Activated CD8-positive, alpha-beta memory T cell treated with anti-CD3 and anti-CD28 coated beads, Interleukin-2, amount 50 U/mL, for 48 hours (primary cell): ENCODE measurements at regions not wholly inside any gene's neighbourhood (a gene's known extent, or its start where the extent isn't known, plus 50 kb on each side); places are given as distances from the start of the nearest gene placed in this dataset.

Experiments
- DNase-seq: peaks from one replicate; pipeline ENCODE4 v3.0.0-alpha.2; 2020

DNA sequence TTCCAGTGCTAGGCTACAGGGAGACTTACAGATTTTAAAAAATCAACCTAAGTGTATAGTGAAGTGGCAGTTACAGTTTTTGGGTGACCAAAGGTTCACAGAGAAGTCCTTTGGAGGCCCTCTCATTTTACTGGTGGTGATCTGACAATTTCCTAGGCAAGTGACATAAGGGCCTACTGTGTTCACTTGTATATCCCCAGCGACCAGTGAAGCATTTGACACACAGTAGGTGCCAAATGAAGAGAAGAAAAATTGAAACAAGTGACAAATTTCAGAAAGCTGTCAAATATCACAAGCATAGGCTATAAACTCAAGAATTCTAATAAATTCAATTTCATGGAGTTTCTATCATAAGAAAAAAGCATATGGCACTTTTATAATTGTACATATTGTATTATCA, 89.5 kb downstream of the RPL22L1 start:
- no peak for DNase-seq

GRCh38 chr3:170778240-170779217, 91.5 kb downstream of the RPL22L1 start:
- DNase-seq = no peak

DNA sequence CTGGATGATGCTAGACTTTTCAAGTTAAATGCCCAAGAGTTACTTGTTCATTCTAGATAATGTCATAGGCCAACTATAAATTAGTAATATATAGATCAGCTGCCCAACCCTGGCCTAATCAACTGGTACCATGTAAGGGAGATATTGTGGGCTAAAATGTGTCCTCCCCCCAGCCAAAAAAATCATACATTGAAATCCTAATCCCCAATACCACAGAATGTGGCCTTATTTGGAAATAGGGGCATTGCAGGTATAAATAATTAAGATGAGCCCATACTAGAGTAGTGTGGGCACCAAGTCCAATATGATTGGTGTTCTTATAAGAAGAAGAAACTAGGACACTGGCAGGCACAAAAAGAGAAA, 92.5 kb downstream of the RPL22L1 start:
- DNase-seq = no peak

DNA sequence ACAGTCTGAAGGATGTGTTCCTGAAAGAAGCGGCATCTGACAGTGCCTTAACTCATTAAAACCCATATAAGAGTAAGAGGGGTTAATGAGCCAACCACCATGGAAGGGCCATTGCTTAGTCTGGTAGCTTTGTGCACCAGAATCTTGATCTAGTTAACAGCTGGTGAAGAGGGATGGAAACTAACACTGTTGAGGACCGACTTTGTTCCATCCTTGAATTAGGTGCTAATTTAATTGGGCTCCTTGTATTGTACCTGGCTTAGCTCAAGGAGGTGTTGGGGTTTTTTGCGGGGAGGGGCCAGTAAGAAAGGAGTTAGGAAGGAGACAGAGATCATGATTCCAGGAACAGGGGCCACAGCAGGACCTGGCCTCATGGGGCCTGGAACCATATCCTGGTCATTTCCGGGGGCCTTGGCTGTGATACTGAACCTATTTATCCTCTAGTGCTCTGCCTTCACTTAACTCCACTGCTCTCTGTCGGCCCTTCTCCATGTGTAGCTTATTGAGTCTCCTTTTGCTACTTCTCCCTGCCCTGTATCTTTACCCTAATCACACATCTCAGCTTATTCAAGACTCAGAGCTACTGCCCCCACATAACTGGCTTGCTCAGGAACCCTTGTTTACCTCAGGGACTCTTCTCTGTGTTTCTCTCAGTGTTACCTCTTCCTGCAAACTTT, 93.0 kb downstream of the RPL22L1 start:
- no peak for DNase-seq

GRCh38 chr3:170773682-170774425, 96.1 kb downstream of the RPL22L1 start:
- no peak for DNase-seq

DNA sequence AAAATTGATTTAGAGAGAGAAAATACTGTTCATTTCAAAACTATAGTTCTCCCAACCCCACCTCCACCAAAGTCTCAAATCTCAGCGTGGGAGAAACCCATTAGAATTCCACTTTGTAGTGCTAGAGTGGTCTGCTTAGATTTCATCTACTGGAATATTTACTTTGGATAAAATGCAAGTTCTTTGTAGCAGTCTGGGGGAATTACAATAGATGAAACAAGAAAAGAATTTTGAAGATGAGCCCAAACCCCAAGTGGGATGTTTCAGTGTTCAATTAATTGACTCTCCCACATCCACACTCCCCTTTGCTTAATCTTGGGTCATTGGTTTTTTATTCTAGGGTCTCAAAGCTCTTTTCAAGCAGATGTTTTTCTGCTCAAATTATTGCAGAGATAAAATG, 97.8 kb downstream of the RPL22L1 start:
- no peak for DNase-seq

- DNase-seq = no peak
These were observed 101.6 kb downstream of the RPL22L1 start for GRCh38 chr3:170768334-170768801.

GRCh38 chr3:170767576-170767941, 102.4 kb downstream of the RPL22L1 start:
- no peak for DNase-seq

DNA sequence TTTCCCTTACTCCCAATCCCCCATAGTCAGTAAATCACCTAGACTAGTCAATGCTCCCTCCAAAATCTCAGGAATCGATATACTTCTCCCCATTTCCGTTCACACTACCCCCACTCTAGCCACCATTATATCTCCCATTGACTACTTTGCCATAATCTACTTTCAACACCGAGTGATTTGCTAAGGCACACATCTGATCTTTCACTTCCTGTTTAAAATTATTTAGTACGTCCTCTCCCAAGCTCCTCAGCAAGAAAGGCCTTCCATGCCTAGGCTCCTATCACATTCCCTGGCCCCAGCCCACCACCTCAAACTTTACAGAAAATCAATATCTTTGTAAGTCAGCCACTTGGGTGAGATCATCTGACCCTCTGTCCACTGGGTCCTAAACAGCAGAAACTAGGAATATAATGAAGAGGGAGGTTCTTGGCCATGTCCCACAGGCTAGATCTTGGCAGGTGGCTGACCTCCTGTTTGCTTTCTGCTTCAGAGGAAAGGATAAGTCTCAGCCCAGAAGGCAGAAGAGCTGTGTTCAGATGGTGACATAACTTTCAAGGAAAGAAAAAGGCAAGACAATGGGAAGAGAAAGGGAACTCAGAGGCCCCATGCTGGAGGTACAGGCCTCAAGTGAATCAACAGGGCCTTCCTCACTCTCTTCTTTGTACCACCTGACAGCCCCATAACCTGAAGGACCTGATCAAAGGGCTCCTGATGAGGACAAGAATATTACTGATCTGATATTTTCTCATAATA, 103.0 kb downstream of the RPL22L1 start:
- no peak for DNase-seq

GRCh38 chr3:170766253-170766652, 103.7 kb downstream of the RPL22L1 start:
- DNase-seq = no peak

DNA sequence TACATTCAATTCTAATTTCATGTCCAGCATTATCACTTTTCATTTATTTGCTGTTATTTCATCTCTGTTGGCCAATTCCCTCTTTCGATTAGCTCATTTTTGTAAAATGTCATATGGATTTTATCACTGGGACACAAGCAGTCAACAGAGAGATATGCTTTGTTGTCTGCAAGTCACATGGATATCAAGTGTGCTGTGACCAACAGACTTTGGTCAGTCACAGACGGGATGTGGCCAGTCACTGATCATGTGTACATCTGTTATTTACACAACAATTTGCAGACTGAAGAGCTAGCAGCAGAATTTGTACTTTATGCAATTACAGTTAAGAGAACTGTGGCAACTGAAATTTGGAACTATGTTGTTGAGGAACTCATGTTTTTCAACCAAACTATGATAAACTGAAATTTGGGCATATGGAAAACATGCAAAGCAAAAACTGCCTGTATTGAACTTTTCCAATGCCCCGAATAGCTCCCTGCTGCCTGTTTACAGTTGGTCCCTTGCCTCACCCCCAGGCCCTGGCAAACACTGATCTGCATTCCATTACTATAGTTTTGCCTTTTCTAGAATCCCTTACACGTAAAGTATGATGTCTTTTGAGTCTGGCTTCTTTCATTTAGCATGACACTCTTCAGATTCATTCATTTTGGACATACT, 104.4 kb downstream of the RPL22L1 start:
- no peak for DNase-seq

DNA sequence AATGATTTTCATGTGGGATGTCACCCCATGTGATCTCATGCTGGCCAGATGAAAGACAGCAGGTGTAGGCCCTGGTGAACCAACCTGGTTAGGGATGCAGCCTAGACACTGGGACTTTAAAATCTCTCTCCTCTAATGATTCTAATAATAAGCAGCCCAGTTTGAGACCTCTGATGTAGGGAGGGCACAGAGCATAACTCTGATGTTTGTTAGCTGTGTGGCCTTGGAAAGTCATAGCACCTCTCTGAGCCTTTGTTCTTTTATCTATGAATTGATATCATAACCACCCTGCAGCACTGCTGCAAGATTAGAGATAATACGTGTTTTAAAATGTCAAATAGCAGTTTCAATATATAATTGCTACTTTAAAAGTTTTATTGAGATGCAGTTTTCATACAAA, 106.0 kb downstream of the RPL22L1 start:
- DNase-seq = no peak

DNA sequence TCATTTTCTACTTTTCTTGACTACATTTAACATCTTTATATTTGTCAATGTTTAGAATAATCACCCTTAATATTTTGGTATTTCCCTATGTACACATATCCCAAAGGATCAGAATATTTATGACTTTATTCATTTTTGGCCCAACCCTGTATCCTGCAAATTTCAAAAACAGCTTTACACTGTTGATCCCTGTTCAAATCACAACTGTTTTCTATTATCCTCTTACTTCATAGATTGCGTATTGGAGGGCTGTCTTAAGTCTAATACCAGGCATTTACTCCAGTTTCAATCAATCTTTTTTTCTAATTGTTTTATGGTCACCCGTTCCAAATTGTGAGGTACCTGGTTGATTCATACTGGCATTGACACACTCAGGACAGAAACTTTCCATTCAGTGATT, 107.9 kb downstream of the RPL22L1 start:
- DNase-seq = no peak

- no peak for DNase-seq
These were observed 108.9 kb downstream of the RPL22L1 start for GRCh38 chr3:170761103-170761502.

- DNase-seq = no peak
These were observed 109.8 kb downstream of the RPL22L1 start for GRCh38 chr3:170760174-170760526.

- no peak for DNase-seq
These were observed 110.4 kb downstream of the RPL22L1 start for GRCh38 chr3:170759511-170760173.

DNA sequence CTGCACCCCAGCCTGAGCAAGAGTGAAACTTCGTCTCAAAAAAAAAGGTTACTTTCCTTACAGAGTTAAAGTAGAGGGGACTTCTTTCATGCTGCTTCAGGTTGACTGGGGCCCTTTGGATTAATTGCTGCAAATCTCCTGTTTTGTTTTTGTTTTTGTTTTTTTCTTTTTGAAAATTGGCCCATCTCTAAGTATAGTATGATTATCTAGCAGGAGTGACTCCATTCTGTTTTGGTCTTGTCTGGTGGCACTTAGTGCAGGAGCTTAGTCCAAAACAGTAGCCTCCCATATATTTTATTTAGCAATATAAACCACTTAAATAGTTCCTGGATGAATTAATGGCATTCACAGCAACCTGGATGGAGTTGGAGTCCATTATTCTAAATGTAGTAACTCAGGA, 113.0 kb downstream of the RPL22L1 start:
- no peak for DNase-seq

- DNase-seq = no peak
These were observed 115.7 kb downstream of the RPL22L1 start for GRCh38 chr3:170754311-170754693.

DNA sequence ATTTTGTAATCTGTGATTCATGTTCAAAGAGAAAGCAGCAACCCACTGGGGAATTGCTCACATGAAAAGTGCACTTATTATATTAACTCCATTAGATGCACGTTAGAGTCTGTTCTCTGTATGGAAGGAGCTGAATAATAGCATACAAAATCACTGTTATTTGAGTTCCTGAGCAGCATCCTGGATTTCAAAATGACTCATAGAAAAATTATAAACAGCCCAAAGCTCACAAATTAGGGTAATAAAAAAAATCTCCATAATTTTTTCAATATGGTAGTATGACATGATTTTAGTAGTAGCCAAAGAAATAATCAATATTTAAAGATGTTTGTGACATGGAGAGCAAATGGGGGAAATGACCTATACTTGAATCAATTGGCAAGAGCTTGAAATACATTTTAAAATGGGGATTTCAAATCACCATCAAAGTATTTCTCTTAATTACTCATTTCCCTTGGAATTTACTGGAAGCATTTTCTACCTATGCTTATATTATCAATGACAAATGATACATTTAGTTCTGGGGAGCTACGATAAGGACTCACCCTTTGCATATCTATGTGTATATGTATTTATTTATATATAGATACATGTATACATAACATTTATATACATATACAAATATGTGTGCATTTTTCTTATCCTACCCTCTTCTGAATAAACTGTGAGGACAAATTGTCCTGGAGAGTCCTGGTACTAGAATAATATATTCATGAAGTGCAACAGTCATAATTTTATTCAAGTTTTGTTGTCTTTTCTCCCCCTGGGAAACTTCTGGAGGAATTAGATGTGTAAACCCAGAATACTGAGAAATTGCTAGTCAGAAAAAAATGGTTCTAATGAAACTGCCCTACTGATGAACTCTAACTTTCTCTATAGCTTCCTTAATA, 116.3 kb downstream of the RPL22L1 start:
- DNase-seq = no peak

DNA sequence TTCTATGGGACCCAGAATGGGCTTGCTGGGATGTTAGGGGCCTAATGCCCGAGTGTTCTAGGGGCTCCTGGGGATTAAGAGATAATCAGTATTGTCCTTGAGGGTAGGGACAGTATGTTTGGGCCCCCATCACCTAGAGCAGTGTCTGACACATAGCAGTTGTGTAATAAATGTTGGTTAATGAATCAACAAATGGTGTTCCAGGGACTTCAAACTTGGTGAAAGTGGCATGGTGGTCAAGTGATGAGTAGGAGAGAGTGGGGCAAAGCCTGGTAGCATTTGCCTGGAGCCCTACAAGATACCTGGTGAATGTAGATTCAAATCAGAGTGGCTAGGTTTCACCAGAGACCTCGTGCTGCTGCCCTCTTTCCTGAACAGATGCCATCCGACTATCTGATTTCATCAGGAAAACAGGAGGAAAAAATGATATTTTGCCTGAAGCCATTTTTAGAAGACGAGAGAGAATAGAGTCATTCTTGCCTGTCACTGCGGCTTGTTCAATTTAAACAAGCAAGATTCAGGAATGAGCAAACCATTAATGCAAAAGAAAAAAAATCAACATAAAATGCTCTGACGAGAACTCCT, 117.3 kb downstream of the RPL22L1 start:
- DNase-seq = no peak
